ENCODE measurements at regions not wholly inside any gene's neighbourhood (a gene's known extent, or its start where the extent isn't known, plus 50 kb on each side); places are given as distances from the start of the nearest gene placed in this dataset.

- Histone ChIP-seq H3K27ac (ENCODE audit: low read length) (no peak overlapping the region), H3K27me3 (ENCODE audit: insufficient read depth, low read depth, low read length) (no peaks in the 10 kb centered on the region)
- TF ChIP-seq EZH2 (IDR thresholded peaks at IDR 0.05; ENCODE audit: borderline replicate concordance, insufficient read depth, low read length, poor library complexity, severe bottlenecking) (no peak), SMC3 (conservative IDR thresholded peaks at IDR 0.05; ENCODE audit: poor library complexity) (no peak), RAD21 (conservative IDR thresholded peaks at IDR 0.05) (no peak), EP300 (conservative IDR thresholded peaks at IDR 0.05; ENCODE audit: poor library complexity, severe bottlenecking) (no peak), MXI1 (conservative IDR thresholded peaks at IDR 0.05; ENCODE audit: poor library complexity, severe bottlenecking) (no peak), TAF1 (IDR thresholded peaks at IDR 0.05; ENCODE audit: low read depth) (no peak), POLR2AphosphoS5 (IDR thresholded peaks at IDR 0.05) (no peak)
- TF ChIP-seq, protein P1, sequence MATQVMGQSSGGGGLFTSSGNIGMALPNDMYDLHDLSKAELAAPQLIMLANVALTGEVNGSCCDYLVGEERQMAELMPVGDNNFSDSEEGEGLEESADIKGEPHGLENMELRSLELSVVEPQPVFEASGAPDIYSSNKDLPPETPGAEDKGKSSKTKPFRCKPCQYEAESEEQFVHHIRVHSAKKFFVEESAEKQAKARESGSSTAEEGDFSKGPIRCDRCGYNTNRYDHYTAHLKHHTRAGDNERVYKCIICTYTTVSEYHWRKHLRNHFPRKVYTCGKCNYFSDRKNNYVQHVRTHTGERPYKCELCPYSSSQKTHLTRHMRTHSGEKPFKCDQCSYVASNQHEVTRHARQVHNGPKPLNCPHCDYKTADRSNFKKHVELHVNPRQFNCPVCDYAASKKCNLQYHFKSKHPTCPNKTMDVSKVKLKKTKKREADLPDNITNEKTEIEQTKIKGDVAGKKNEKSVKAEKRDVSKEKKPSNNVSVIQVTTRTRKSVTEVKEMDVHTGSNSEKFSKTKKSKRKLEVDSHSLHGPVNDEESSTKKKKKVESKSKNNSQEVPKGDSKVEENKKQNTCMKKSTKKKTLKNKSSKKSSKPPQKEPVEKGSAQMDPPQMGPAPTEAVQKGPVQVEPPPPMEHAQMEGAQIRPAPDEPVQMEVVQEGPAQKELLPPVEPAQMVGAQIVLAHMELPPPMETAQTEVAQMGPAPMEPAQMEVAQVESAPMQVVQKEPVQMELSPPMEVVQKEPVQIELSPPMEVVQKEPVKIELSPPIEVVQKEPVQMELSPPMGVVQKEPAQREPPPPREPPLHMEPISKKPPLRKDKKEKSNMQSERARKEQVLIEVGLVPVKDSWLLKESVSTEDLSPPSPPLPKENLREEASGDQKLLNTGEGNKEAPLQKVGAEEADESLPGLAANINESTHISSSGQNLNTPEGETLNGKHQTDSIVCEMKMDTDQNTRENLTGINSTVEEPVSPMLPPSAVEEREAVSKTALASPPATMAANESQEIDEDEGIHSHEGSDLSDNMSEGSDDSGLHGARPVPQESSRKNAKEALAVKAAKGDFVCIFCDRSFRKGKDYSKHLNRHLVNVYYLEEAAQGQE (IDR thresholded peaks at IDR 0.05; ENCODE audit: borderline replicate concordance), result no peak
Measured at GRCh38 chr11:38304926-38305325, 1706.9 kb upstream of the RAG2 start.

DNA sequence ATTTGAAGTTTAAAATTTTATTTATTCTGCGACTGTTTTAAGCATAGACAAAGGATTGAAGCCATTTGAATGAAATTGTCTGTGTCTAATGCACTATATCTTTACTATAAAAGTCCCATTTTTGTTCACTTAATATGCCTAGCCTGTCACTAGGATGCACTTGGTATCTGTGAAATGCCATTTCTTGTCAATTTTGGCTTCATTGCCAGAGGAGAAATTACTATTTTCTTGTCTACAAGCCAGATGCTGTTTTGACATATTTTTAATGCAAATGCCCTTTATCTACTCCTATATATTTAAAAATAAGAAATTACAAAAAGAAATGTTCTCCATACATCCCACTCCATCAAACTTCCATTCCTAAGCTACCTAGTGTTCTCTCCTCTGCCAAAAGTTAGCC lies 1704.5 kb upstream of the RAG2 start:
- Histone ChIP-seq H3K27ac (ENCODE audit: low read length) (peak overlapping the region; percentile 88), H3F3A (ENCODE audit: insufficient read depth, low read length, poor library complexity, severe bottlenecking) (peaks cover 3% of the 10 kb centered on the region), H3K36me3 (ENCODE audit: insufficient read depth, low read length) (no peaks in the 10 kb centered on the region), H3K9me2 (ENCODE audit: insufficient read depth, low read length) (no peaks in the 10 kb centered on the region), H3K79me2 (replicated peaks; ENCODE audit: insufficient read depth, low read length) (no peaks in the 10 kb centered on the region), H3K9me3 (ENCODE audit: low read length) (no peaks in the 10 kb centered on the region), H2AFZ (ENCODE audit: low read depth, low read length) (no peak overlapping the region), H4K20me1 (ENCODE audit: insufficient read depth) (no peaks in the 10 kb centered on the region), H3K4me2 (ENCODE audit: low read length) (peak overlapping the region; percentile 21), H3K27me3 (ENCODE audit: insufficient read depth, low read depth, low read length) (no peaks in the 10 kb centered on the region), H3K4me3 (ENCODE audit: low read length) (peak overlapping the region; percentile 16), H3K9ac (ENCODE audit: low read length) (peak overlapping the region; percentile 41)
- TF ChIP-seq SMC3 (conservative IDR thresholded peaks at IDR 0.05; ENCODE audit: poor library complexity) (no peak), CTCF (IDR thresholded peaks at IDR 0.05; ENCODE audit: poor library complexity, severe bottlenecking) (no peak), RAD21 (conservative IDR thresholded peaks at IDR 0.05) (no peak), POLR2AphosphoS5 (IDR thresholded peaks at IDR 0.05) (peak; percentile 76), EP300 (conservative IDR thresholded peaks at IDR 0.05; ENCODE audit: poor library complexity, severe bottlenecking) (peak; percentile 96), TAF1 (IDR thresholded peaks at IDR 0.05; ENCODE audit: low read depth) (no peak), EZH2 (IDR thresholded peaks at IDR 0.05; ENCODE audit: borderline replicate concordance, insufficient read depth, low read length, poor library complexity, severe bottlenecking) (no peak)
- TF ChIP-seq, protein P1 (IDR thresholded peaks at IDR 0.05; ENCODE audit: borderline replicate concordance), result peak; percentile 12

More at GRCh38 chr11:38304926-38305325, 1706.9 kb upstream of the RAG2 start:
- Histone ChIP-seq H3K9me3 (ENCODE audit: low read length) (no peaks in the 10 kb centered on the region), H3K4me2 (ENCODE audit: low read length) (no peak overlapping the region), H4K20me1 (ENCODE audit: insufficient read depth) (no peaks in the 10 kb centered on the region), H3K36me3 (ENCODE audit: insufficient read depth, low read length) (no peaks in the 10 kb centered on the region), H3K9ac (ENCODE audit: low read length) (no peak overlapping the region), H3K79me2 (replicated peaks; ENCODE audit: insufficient read depth, low read length) (no peaks in the 10 kb centered on the region), H3F3A (ENCODE audit: insufficient read depth, low read length, poor library complexity, severe bottlenecking) (peaks cover 3% of the 10 kb centered on the region), H3K9me2 (ENCODE audit: insufficient read depth, low read length) (no peaks in the 10 kb centered on the region), H3K4me3 (ENCODE audit: low read length) (no peak overlapping the region), H2AFZ (ENCODE audit: low read depth, low read length) (no peak overlapping the region)
